Astrocyte of the hippocampus (primary cell): ENCODE measurements at regions not wholly inside any gene's neighbourhood (a gene's known extent, or its start where the extent isn't known, plus 50 kb on each side); places are given as distances from the start of the nearest gene placed in this dataset.
"Not testable (repeated sequence)": the region's sequence is repeated elsewhere in the genome, so short reads cannot be mapped to it uniquely, and the experiment has no call there.

Experiments
- DNase-seq: peaks from one replicate; pipeline ENCODE4 v3.0.0; 2011; ENCODE audit warnings: low read depth, low spot score

GRCh38 chr4:179248821-179249220 is 1806.6 kb upstream of the AGA start:
- no peak for DNase-seq

- no peak for DNase-seq
These were observed 1826.6 kb upstream of the AGA start for GRCh38 chr4:179268791-179269190.

GRCh38 chr4:179272282-179272681 is 1830.0 kb upstream of the AGA start:
- DNase-seq: no peak

- no peak for DNase-seq
These were observed 1836.4 kb upstream of the AGA start for GRCh38 chr4:179278647-179279046.

- DNase-seq: no peak
These were observed 1843.5 kb upstream of the AGA start for GRCh38 chr4:179285696-179286095.

- DNase-seq: no peak
These were observed 1849.4 kb upstream of the AGA start for GRCh38 chr4:179291657-179292056.

- no peak for DNase-seq
These were observed 1850.2 kb upstream of the AGA start for GRCh38 chr4:179292468-179292867.

GRCh38 chr4:179307297-179308136 is 1865.3 kb upstream of the AGA start:
- DNase-seq: peak; percentile 32

- DNase-seq: no peak
These were observed 1871.6 kb upstream of the AGA start for GRCh38 chr4:179313823-179314222.

GRCh38 chr4:179325181-179325580 is 1882.9 kb upstream of the AGA start:
- peak; percentile 67 for DNase-seq

- no peak for DNase-seq
These were observed 1886.4 kb upstream of the AGA start for GRCh38 chr4:179328627-179329026.

- DNase-seq: no peak
These were observed 1889.1 kb upstream of the AGA start for GRCh38 chr4:179331362-179331761.

- peak; percentile 31 for DNase-seq
These were observed 1902.6 kb upstream of the AGA start for GRCh38 chr4:179344861-179345260.

GRCh38 chr4:179352221-179352620 is 1910.0 kb upstream of the AGA start:
- DNase-seq: no peak

- DNase-seq: peak; percentile 68
These were observed 1911.5 kb upstream of the AGA start for GRCh38 chr4:179353786-179354185.

- DNase-seq: no peak
These were observed 1919.8 kb upstream of the AGA start for GRCh38 chr4:179361978-179362486.

GRCh38 chr4:179365932-179366331 is 1923.7 kb upstream of the AGA start:
- DNase-seq: not testable (repeated sequence)

- peak; percentile 39 for DNase-seq
These were observed 1930.0 kb upstream of the AGA start for GRCh38 chr4:179372242-179372641.

- DNase-seq: no peak
These were observed 1930.5 kb upstream of the AGA start for GRCh38 chr4:179372746-179373145.

GRCh38 chr4:179378847-179379246 is 1936.6 kb upstream of the AGA start:
- not testable (repeated sequence) for DNase-seq

GRCh38 chr4:179392787-179393186 is 1950.5 kb upstream of the AGA start:
- DNase-seq: no peak

GRCh38 chr4:179398414-179398813 is 1956.2 kb upstream of the AGA start:
- no peak for DNase-seq

GRCh38 chr4:179399054-179399782 is 1957.0 kb upstream of the AGA start:
- peak; percentile 12 for DNase-seq
